NB4 (cell line): ENCODE measurements at regions not wholly inside any gene's neighbourhood (a gene's known extent, or its start where the extent isn't known, plus 50 kb on each side); places are given as distances from the start of the nearest gene placed in this dataset.

Source experiments
- DNase-seq: peaks from one replicate; pipeline ENCODE4 v3.0.0; 2010; ENCODE audit warnings: low read depth
- H3K4me3 ChIP-seq: one replicate; pipeline ENCODE4 v1.5.1; 2011; ENCODE audit warnings: mild to moderate bottlenecking, low read depth, low read length, moderate library complexity
- CTCF ChIP-seq: IDR thresholded peaks from one replicate; pipeline ENCODE4 v1.5.1; 2012; ENCODE audit warnings: low read depth, low read length
- MAX ChIP-seq: IDR thresholded peaks from 2 replicates; pipeline ENCODE4 v1.6.1; 2011; ENCODE audit warnings: low read depth, low read length
- MYC ChIP-seq: IDR thresholded peaks from 2 replicates; pipeline ENCODE4 v1.6.1; 2011; ENCODE audit warnings: low read depth, low read length
- POLR2A ChIP-seq: IDR thresholded peaks from 2 replicates; pipeline ENCODE4 v1.6.1; 2011; ENCODE audit warnings: mild to moderate bottlenecking; ENCODE audit not compliant: insufficient read length; ENCODE audit errors: extremely low read depth

- no peak for TF ChIP-seq MAX
- no peak for TF ChIP-seq CTCF
- TF ChIP-seq MYC, result no peak
- TF ChIP-seq POLR2A, result no peak
- DNase-seq, result no peak
- H3K4me3 ChIP-seq, result no peak overlapping the region
Observed at GRCh38 chr11:15720460-15720859, 605.7 kb downstream of the INSC start.

GRCh38 chr11:15723966-15724365 is 609.2 kb downstream of the INSC start:
- no peak for TF ChIP-seq CTCF
- H3K4me3 ChIP-seq, result no peak overlapping the region
- DNase-seq, result no peak

GRCh38 chr11:15724601-15725000 is 609.9 kb downstream of the INSC start:
- no peak for DNase-seq
- TF ChIP-seq CTCF (no peak), POLR2A (no peak), MYC (no peak), MAX (no peak)
- no peak overlapping the region for H3K4me3 ChIP-seq

- no peak for DNase-seq
Observed at GRCh38 chr11:15725246-15725645, 610.5 kb downstream of the INSC start.

GRCh38 chr11:15726221-15726746 is 611.6 kb downstream of the INSC start:
- H3K4me3 ChIP-seq, result no peak overlapping the region
- no peak for DNase-seq
- no peak for TF ChIP-seq MAX
- no peak for TF ChIP-seq MYC
- TF ChIP-seq CTCF, result no peak
- no peak for TF ChIP-seq POLR2A

More at GRCh38 chr11:15725246-15725645, 610.5 kb downstream of the INSC start:
- H3K4me3 ChIP-seq, result no peak overlapping the region
- no peak for TF ChIP-seq MAX
- no peak for TF ChIP-seq CTCF
- no peak for TF ChIP-seq MYC
- TF ChIP-seq POLR2A, result no peak

- TF ChIP-seq POLR2A, result no peak
- no peak for TF ChIP-seq MYC
- TF ChIP-seq MAX, result no peak
- no peak for TF ChIP-seq CTCF
- DNase-seq, result no peak
- no peak overlapping the region for H3K4me3 ChIP-seq
Observed at GRCh38 chr11:15726893-15727519, 612.3 kb downstream of the INSC start.
